Upper lobe of left lung (tissue), 6 donors: ENCODE measurements at regions not wholly inside any gene's neighbourhood (a gene's known extent, or its start where the extent isn't known, plus 50 kb on each side); places are given as distances from the start of the nearest gene placed in this dataset.

Source experiments
- ATAC-seq, 2 donors: fragments of 200-7000 bp; cut with Tn5 transposase; one replicate each; pipeline ENCODE4 v1.9.1; 2022; ENCODE audit warnings: mild to moderate bottlenecking in 2 of 2, moderate library complexity in 2 of 2; ENCODE audit not compliant: low FRiP score in 2 of 2
- DNase-seq, 2 donors: peaks; one replicate each; pipeline ENCODE4 v3.0.0-alpha.2; 2019 to 2020
- H3K27ac ChIP-seq, 4 donors: fragments of 200-600 bp; sonication (generic); one replicate each; pipeline ENCODE4 v1.5.1; 2016 to 2019
- H3K27me3 ChIP-seq, 4 donors: fragments of 200-600 bp; sonication (generic); one replicate each; pipeline ENCODE4 v1.5.1; 2017 to 2019
- H3K36me3 ChIP-seq, 4 donors: fragments of 200-600 bp; sonication (generic); one replicate each; pipeline ENCODE4 v1.5.1; 2016 to 2019
- H3K4me1 ChIP-seq, 4 donors: fragments of 200-600 bp; sonication (generic); one replicate each; pipeline ENCODE4 v1.5.1; 2018 to 2019
- H3K4me3 ChIP-seq, 4 donors: fragments of 200-600 bp; sonication (generic); one replicate each; pipeline ENCODE4 v1.5.1; 2017 to 2019; ENCODE audit warnings: mild to moderate bottlenecking in 2 of 4, moderate library complexity in 1 of 4
- H3K9me3 ChIP-seq, 4 donors: fragments of 200-600 bp; sonication (generic); one replicate each; pipeline ENCODE4 v1.5.1; 2018 to 2019
- CTCF ChIP-seq, 6 experiments: fragments of 450-650 bp in 4 of 6; fragments of 200-600 bp in 2 of 6; sonication (generic) in 2 of 6; IDR thresholded peaks; one replicate each; pipeline ENCODE4 v1.5.1; 2016 to 2019; ENCODE audit warnings: antibody characterized with exemption in 6 of 6
- EP300 ChIP-seq, 4 donors: sonication (generic); formaldehyde crosslinking; IDR thresholded peaks; one replicate each; pipeline ENCODE4 v1.5.1; 2017; ENCODE audit warnings: antibody characterized with exemption in 4 of 4, control low read depth in 2 of 4
- POLR2A ChIP-seq, 4 donors: fragments of 450-650 bp; IDR thresholded peaks; one replicate each; pipeline ENCODE4 v1.5.1; 2016 to 2017; ENCODE audit warnings: antibody characterized with exemption in 4 of 4, mild to moderate bottlenecking in 2 of 4
- POLR2AphosphoS5 ChIP-seq, 2 donors: sonication (generic); formaldehyde crosslinking; IDR thresholded peaks; one replicate each; pipeline ENCODE4 v1.5.1; 2017; ENCODE audit warnings: antibody characterized with exemption in 2 of 2
- WGBS, 2 donors: methylation state at CpG; one replicate each; pipeline ENCODE4 v1.1.5; 2017 to 2018; 5-methylcytosine and 5-hydroxymethylcytosine counted together
- donor health status: DM: no; HTN: no; CAD: no; lungs with moderate emphysema.
- donor health status: DM: no; HTN: yes; CAD: no; lungs with severe emphysema.

DNA sequence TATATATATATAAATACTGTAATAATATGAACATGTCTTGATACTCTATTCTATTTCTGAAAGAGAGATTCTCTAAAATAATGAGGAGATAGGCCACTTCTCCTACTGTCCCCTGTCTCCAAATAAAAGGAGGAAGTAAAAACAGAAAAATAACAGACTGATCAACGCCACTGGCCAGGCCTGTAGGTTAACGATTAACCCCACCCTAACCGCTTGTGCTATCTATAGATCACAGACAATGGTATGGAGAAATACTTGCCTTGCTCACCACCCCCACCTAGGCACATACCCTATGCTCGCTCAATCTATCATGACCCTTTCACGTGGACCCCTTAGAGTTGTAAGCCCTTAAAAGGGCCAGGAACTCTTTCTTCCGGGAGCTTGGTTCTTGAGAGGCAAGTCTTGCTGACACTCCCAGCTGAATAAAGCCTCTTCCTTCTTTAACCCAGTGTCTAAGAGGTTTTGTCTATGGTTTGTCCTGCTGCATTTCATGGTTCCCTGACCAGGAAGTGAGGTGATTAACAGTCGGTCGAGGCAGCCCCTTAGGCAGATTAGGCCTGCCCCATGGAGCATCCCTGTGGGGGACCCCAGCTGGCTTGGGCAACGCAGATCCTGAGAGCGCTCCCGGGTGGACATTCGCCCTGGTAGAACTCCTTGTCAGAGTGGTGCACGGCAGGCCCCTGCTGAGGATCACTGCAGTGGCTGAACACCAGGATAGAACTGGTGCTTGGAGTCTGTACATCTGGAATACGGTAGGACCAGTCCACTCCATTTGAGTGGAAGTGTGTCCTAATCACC, 521.8 kb upstream of the CNTN3 start:
- Histone ChIP-seq H3K27me3 (no peaks in the 10 kb centered on the region), H3K4me1 (no peaks in the 10 kb centered on the region), H3K9me3 (no peaks in the 10 kb centered on the region), H3K27ac (no peak overlapping the region), H3K36me3 (no peaks in the 10 kb centered on the region), H3K4me3 (no peak overlapping the region)
- 83 to 86% methylated on average over 13 of the region's 14 CpGs for WGBS, 2 donors
- TF ChIP-seq CTCF (IDR thresholded peaks at IDR 0.05) (no peak), POLR2AphosphoS5 (IDR thresholded peaks at IDR 0.05) (no peak), POLR2A (IDR thresholded peaks at IDR 0.05) (no peak), EP300 (IDR thresholded peaks at IDR 0.05) (no peak)
- no peak for ATAC-seq
- DNase-seq: peak in 1 of 2 donors; percentile 26

DNA sequence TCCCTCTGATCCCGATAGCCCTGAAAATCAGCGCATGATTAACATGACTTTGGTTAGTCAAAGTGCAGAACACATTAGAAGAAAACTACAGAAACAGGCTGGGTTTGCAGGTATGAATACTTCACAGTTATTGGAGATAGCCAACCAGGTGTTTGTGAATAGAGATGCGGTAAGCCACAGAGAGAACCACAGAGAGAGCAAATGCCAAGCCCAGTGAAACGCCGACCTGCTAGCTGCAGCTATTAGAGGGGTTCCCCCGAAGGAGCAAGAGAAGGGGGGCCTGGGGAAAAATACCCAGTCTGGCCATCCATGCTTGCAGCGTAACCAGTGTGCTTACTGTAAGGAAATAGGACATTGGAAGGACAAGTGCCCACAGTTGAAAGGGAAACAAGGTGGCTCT, 523.9 kb upstream of the CNTN3 start:
- no peak overlapping the region for H3K27ac ChIP-seq
- ATAC-seq: no peak
- no peaks in the 10 kb centered on the region for H3K36me3 ChIP-seq
- H3K27me3 ChIP-seq: no peaks in the 10 kb centered on the region
- no peak for DNase-seq
- H3K9me3 ChIP-seq: no peaks in the 10 kb centered on the region
- no peaks in the 10 kb centered on the region for H3K4me1 ChIP-seq
- no peak overlapping the region for H3K4me3 ChIP-seq
- 92 to 97% methylated on average over 7 of the region's 7 CpGs for WGBS, 2 donors
- TF ChIP-seq POLR2AphosphoS5 (IDR thresholded peaks at IDR 0.05) (no peak), CTCF (IDR thresholded peaks at IDR 0.05) (no peak), EP300 (IDR thresholded peaks at IDR 0.05) (no peak)

- Histone ChIP-seq H3K4me3 (no peak overlapping the region), H3K36me3 (no peaks in the 10 kb centered on the region), H3K9me3 (no peaks in the 10 kb centered on the region), H3K27me3 (no peaks in the 10 kb centered on the region), H3K27ac (no peak overlapping the region), H3K4me1 (no peaks in the 10 kb centered on the region)
- no peak for DNase-seq
- TF ChIP-seq CTCF (IDR thresholded peaks at IDR 0.05) (no peak), POLR2A (IDR thresholded peaks at IDR 0.05) (no peak), EP300 (IDR thresholded peaks at IDR 0.05) (no peak), POLR2AphosphoS5 (IDR thresholded peaks at IDR 0.05) (no peak)
- 83 to 87% methylated on average over 8 of the region's 8 CpGs for WGBS, 2 donors
- no peak for ATAC-seq
Measured at GRCh38 chr3:75140904-75141615, 523.1 kb upstream of the FRG2C start.

GRCh38 chr3:75144406-75144805, 519.7 kb upstream of the FRG2C start:
- H3K9me3 ChIP-seq: no peaks in the 10 kb centered on the region
- no peaks in the 10 kb centered on the region for H3K27me3 ChIP-seq
- H3K36me3 ChIP-seq: no peaks in the 10 kb centered on the region
- DNase-seq (no peak), ATAC-seq (no peak)
- H3K4me1 ChIP-seq: no peaks in the 10 kb centered on the region
- no peak for TF ChIP-seq EP300 (IDR thresholded peaks at IDR 0.05)
- no peak for TF ChIP-seq POLR2A (IDR thresholded peaks at IDR 0.05)
- no peak for TF ChIP-seq POLR2AphosphoS5 (IDR thresholded peaks at IDR 0.05)
- no peak for TF ChIP-seq CTCF (IDR thresholded peaks at IDR 0.05)
- H3K27ac ChIP-seq: no peak overlapping the region
- 92 to 94% methylated on average over 3 of the region's 3 CpGs for WGBS, 2 donors
- no peak overlapping the region for H3K4me3 ChIP-seq
